ENCODE measurements at regions not wholly inside any gene's neighbourhood (a gene's known extent, or its start where the extent isn't known, plus 50 kb on each side); places are given as distances from the start of the nearest gene placed in this dataset.
A peak's percentile ranks its signal among the peaks of the same experiment; 100 is the strongest.
"Not testable (repeated sequence)": the region's sequence is repeated elsewhere in the genome, so short reads cannot be mapped to it uniquely, and the experiment has no call there.

DNA sequence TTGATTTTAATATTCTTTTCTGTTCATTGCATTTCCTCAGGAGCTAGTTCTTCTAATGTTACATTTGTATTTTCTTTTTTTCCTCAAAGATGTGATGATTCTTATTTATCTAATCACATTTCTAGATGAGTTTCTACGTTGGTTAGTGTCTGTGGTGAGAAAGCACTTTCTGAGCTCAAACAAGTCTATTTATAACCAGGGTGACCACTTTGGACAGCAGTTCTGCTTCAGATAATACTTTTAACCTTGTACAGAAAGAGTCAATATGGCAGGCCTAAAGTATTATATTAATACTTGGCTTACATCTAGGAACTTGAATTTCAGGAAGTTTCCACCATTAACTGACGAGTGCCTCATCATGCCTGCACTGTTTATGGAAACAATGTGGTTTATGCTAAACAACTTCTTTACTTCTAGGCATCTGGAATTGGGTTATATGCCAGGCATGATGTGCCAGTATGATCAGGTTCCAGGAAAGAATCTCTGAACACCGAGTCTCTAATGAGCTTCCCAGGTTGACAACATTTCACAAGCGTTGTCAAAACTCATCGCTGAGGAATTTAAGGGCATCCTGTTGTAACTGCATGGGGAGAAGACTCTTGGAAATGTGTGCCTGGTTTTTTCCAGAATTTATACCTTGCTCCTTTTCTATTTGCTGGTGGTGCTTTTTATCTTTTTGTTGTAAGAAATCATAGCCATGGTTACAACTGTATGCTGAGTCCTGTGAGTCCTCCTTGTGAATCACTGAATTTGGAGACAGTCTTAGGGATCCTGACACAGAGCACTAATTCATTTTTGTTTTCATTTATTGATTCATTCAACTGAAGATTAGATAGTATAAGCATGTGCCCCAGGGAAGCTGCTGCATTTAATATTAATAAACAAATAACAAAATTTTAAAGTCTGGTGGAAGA lies 344.4 kb upstream of the PCDH9 start:
- intact Hi-C loops (cut with DNase I): no loop called here
- no peak for DNase-seq
- peak; percentile 53 for ATAC-seq (ENCODE audit: poor library complexity)

DNA sequence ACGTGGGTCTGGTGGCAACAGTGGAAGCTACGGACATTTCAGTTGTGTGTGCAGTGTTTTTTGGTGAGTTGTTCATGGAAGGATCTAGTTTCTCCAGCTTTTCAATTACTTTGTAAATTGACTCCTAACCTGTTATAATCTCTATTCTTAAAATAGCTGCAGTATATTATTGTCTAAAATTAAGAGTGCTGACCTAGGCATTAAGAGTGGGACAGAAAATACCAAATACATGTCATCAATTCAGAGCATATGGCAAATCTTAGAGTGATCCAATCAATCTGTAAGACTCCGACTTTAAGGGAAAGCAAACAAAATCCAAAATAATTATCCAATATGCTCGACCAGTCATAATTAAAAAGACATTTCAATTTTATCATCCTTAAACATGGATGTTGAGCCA lies 338.1 kb upstream of the PCDH9 start:
- no peak for DNase-seq
- ATAC-seq (ENCODE audit: poor library complexity): no peak

GRCh38 chr13:67557642-67558241 lies 327.6 kb upstream of the PCDH9 start:
- ATAC-seq (ENCODE audit: poor library complexity): no peak

More for the DNA sequence above, 338.1 kb upstream of the PCDH9 start:
- intact Hi-C loops (cut with DNase I): no loop called here

GRCh38 chr13:67557118-67557517 lies 327.0 kb upstream of the PCDH9 start:
- intact Hi-C loops (cut with DNase I): no loop called here
- DNase-seq (no peak), ATAC-seq (ENCODE audit: poor library complexity) (no peak)

More at GRCh38 chr13:67557642-67558241, 327.6 kb upstream of the PCDH9 start:
- intact Hi-C loops (cut with DNase I): no loop called here
- no peak for DNase-seq

- intact Hi-C loops (cut with DNase I): no loop called here
- ATAC-seq (ENCODE audit: poor library complexity): no peak
- no peak for DNase-seq
Measured at GRCh38 chr13:67554746-67555452, 324.8 kb upstream of the PCDH9 start.

GRCh38 chr13:67554286-67554685 lies 324.1 kb upstream of the PCDH9 start:
- DNase-seq: no peak
- intact Hi-C loops (cut with DNase I): no loop called here
- ATAC-seq (ENCODE audit: poor library complexity): no peak

DNA sequence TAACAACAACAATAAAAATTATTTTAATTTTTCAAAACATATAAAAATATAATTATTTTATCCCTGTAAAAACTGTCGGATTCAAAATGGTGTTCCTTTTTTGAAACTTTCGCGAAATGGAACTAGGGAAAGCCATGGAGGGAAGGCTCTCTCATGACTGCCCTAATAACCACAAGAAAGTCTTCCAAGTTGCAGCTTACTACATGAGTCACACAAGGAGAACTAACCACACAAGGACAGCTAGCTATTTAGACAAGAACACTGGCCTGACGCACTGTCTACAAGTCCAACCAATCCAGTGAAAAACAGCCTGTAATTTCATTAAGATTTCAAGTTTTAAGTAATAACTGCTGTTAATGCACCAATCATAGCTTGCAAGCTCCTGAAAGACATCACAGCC lies 319.2 kb upstream of the PCDH9 start:
- no peak for DNase-seq
- intact Hi-C loops (cut with DNase I): no loop called here
- no peak for ATAC-seq (ENCODE audit: poor library complexity)

DNA sequence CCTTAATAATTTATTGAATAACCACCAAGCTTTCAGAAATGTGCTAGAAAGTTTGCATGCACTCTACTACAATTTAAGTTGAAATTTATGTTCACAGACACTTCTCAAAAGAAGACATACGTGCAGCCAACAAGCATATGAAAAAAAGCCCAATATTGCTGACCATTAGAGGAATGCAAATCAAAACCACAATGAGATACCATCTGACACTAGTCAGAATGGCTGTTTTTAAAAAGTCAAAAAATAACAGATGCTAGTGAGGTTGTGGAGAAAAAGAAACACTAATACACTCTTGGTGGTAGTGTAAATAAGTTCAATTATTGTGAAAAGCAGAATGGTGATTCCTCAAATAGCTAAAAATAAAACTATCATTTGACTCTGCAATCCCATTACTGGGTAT lies 308.8 kb upstream of the PCDH9 start:
- DNase-seq: no peak
- no peak for ATAC-seq (ENCODE audit: poor library complexity)
- intact Hi-C loops (cut with DNase I): no loop called here

DNA sequence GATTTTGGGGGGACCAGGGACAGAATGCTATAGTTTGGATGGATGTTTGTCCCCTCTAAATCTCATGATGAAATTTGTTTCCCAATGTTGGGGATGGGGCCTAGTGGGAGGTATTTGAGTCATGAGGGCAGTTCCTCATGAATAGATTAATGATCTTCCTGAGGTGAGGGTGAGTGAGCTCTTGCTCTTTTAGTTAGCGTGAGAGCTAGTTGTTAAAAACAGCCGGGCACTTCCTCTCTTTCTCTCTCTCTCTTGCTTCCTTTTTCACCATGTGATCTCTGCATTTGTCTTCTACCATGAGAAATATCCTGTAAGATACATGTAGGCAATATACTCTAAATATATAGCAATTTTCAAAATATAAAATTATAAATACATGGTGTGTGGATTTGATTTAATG lies 290.8 kb upstream of the PCDH9 start:
- ATAC-seq (ENCODE audit: poor library complexity): no peak
- no peak for DNase-seq
- intact Hi-C loops (cut with DNase I): no loop called here

GRCh38 chr13:67519356-67519755 lies 289.2 kb upstream of the PCDH9 start:
- intact Hi-C loops (cut with DNase I): no loop called here
- DNase-seq (no peak), ATAC-seq (ENCODE audit: poor library complexity) (no peak)

DNA sequence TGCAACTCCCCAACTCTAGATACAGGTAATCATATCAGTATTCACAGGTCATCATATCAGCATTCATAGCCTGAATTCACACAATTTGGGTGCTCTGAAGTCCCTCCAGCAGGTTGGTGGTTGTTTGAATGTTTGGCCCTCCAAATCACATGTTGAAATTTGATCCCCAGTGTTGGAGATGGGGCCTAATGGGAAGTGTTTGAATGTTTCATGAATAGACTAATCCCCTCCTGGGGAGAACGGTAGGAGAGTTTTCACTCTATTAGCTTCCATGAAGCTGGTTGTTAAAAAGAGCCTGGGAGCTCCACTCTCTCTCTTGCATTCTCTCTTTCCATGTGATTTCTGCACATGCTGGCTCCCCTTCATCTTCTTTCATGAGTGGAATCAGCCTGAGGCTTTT lies 288.6 kb upstream of the PCDH9 start:
- intact Hi-C loops (cut with DNase I): no loop called here
- DNase-seq (no peak), ATAC-seq (ENCODE audit: poor library complexity) (no peak)

DNA sequence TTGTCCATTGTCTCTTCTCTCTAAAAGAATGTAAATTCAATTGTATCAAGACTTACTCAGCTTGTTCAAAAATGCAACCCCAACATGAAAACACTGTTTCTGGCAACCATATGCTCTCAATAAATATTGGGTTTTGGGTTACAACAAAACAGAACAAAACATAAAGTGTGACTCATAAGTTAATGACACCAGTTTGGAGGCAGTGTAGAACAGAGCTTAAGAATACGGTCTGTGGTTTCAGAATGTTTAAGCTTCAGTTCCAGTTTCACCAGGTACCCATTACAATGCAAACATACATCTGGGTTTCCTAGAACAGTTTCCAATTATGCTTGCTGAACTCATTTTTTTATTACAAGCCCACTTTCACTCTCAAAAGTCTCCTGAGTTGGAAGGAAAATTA lies 285.8 kb upstream of the PCDH9 start:
- ATAC-seq (ENCODE audit: poor library complexity) (no peak), DNase-seq (no peak)
- intact Hi-C loops (cut with DNase I): no loop called here

DNA sequence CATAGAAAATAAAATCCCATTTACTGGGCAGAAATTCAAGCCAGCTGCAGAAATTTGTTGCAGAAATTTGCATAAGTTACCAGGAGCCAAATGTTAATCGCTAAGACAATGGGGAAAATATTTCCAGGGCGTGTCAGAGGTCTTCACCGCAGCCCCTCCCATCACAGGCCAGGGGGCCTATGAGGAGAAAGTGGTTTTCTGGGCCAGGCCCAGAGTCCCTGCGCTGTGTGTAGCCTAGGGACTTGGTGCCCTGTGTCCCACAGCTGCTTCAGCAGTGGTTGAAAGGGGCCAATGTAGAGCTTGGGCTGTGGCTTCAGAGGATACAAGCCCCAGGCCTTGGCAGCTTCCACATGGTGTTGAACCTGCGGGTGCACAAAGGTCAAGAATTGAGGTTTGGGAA lies 278.9 kb upstream of the PCDH9 start:
- ATAC-seq (ENCODE audit: poor library complexity) (no peak), DNase-seq (no peak)
- intact Hi-C loops (cut with DNase I): no loop called here

- intact Hi-C loops (cut with DNase I); DNase-seq; ATAC-seq (ENCODE audit: poor library complexity): not testable (repeated sequence)
Measured at GRCh38 chr13:67508275-67508674, 278.1 kb upstream of the PCDH9 start.

- DNase-seq (no peak), ATAC-seq (ENCODE audit: poor library complexity) (no peak)
- intact Hi-C loops (cut with DNase I): no loop called here
Measured at GRCh38 chr13:67506407-67506806, 276.3 kb upstream of the PCDH9 start.

DNA sequence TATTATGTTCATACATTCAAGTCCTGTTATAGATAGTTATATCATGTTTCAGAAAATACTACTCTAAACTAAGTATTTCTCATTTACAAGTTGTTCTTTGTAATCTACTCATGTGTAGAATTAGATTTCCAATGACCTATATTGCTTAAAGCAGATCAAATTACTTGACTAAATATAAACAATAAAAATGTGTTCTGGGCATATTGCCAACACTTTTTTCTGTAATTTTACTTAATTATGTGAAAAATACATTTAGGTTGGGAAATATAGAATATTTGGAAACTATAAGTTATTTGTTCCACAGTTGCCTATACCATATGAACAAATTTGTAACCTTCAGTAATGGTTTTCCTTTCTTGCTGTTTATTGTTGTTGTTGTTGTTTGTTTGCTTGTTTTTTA lies 275.2 kb upstream of the PCDH9 start:
- no peak for ATAC-seq (ENCODE audit: poor library complexity)
- intact Hi-C loops (cut with DNase I): no loop called here
- no peak for DNase-seq

GRCh38 chr13:67498948-67499347 lies 268.8 kb upstream of the PCDH9 start:
- ATAC-seq (ENCODE audit: poor library complexity) (no peak), DNase-seq (no peak)
- intact Hi-C loops (cut with DNase I): no loop called here

DNA sequence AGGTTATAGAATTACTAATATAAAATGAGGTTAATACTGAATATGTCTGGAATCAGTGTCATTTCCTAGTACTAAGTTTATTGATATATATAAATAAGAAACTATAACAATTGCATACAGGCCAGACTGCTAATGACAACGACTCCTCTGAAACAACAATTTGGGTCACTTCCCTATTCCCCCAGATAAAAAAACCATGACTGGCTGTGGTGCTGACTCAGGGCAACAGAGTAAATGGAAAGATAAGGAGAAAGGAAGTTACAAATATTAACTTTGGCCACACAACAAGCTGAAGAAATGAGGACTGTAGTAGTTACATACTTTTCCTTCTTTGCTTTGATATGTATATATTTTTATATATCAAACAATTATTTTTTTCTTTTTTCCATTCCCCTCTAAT lies 263.7 kb upstream of the PCDH9 start:
- ATAC-seq (ENCODE audit: poor library complexity) (no peak), DNase-seq (no peak)
- intact Hi-C loops (cut with DNase I): no loop called here

- ATAC-seq (ENCODE audit: poor library complexity) (no peak), DNase-seq (no peak)
Measured at GRCh38 chr13:67489016-67489415, 258.9 kb upstream of the PCDH9 start.

GRCh38 chr13:67481445-67481844 lies 251.3 kb upstream of the PCDH9 start:
- intact Hi-C loops (cut with DNase I): no loop called here
- no peak for DNase-seq
- ATAC-seq (ENCODE audit: poor library complexity): no peak

More at GRCh38 chr13:67489016-67489415, 258.9 kb upstream of the PCDH9 start:
- intact Hi-C loops (cut with DNase I): no loop called here

All from Right ventricle myocardium superior (tissue), 1 donor.